Body of pancreas (tissue), 4 donors: ENCODE measurements at regions not wholly inside any gene's neighbourhood (a gene's known extent, or its start where the extent isn't known, plus 50 kb on each side); places are given as distances from the start of the nearest gene placed in this dataset.

Experiments used
- CTCF ChIP-seq, 7 experiments: fragments of 450-650 bp in 4 of 7; fragments of 200-600 bp in 3 of 7; sonication (generic) in 3 of 7; IDR thresholded peaks; one replicate each; pipeline ENCODE4 v1.5.1; 2016 to 2019; ENCODE audit warnings: antibody characterized with exemption in 7 of 7
- POLR2A ChIP-seq, 3 donors: fragments of 450-650 bp; IDR thresholded peaks; one replicate each; pipeline ENCODE4 v1.6.1; 2016; ENCODE audit warnings: antibody characterized with exemption in 3 of 3, mild to moderate bottlenecking in 2 of 3

GRCh38 chr3:160052385-160053047 lies 63.9 kb downstream of the IL12A start:
- TF ChIP-seq CTCF (IDR thresholded peaks at IDR 0.05), result no peak
- no peak for TF ChIP-seq POLR2A (IDR thresholded peaks at IDR 0.05)
